OCI-LY1 (cell line): ENCODE measurements at regions not wholly inside any gene's neighbourhood (a gene's known extent, or its start where the extent isn't known, plus 50 kb on each side); places are given as distances from the start of the nearest gene placed in this dataset.

Experiments
- H2AFZ ChIP-seq: fragments of 200-600 bp; sonication (generic), shearing (Covaris generic); 2 replicates; pipeline ENCODE4 v1.6.0; 2014; ENCODE audit warnings: antibody characterized with exemption, mild to moderate bottlenecking, low read length
- H3F3A ChIP-seq: fragments of 200-600 bp; sonication (generic), shearing (Covaris generic); 2 replicates; pipeline ENCODE4 v1.6.0; 2014; ENCODE audit warnings: mild to moderate bottlenecking, antibody characterized with exemption, low read length, moderate library complexity; ENCODE audit not compliant: insufficient read depth
- H3K27ac ChIP-seq: fragments of 200-600 bp; sonication (generic); 2 replicates; pipeline ENCODE4 v1.5.1; 2014; ENCODE audit warnings: low read length, mixed run types, mild to moderate bottlenecking, low read depth; ENCODE audit not compliant: poor library complexity, severe bottlenecking
- H3K27me3 ChIP-seq: fragments of 200-600 bp; sonication (generic); 2 replicates; pipeline ENCODE4 v1.6.0; 2014; ENCODE audit warnings: antibody characterized with exemption, mild to moderate bottlenecking, low read length, moderate library complexity; ENCODE audit not compliant: insufficient read depth
- H3K36me3 ChIP-seq: fragments of 200-600 bp; sonication (generic); 2 replicates; pipeline ENCODE4 v1.6.1; 2014; ENCODE audit warnings: mild to moderate bottlenecking, antibody characterized with exemption, low read length, moderate library complexity, mixed read lengths; ENCODE audit not compliant: insufficient read depth
- H3K4me1 ChIP-seq: fragments of 200-600 bp; sonication (generic); 2 replicates; pipeline ENCODE4 v1.5.1; 2014; ENCODE audit warnings: mild to moderate bottlenecking, low read length, moderate library complexity; ENCODE audit not compliant: insufficient read depth, severe bottlenecking
- H3K4me2 ChIP-seq: fragments of 200-600 bp; sonication (generic), shearing (Covaris generic); 2 replicates; pipeline ENCODE4 v1.6.1; 2014; ENCODE audit warnings: low read length
- H3K4me3 ChIP-seq: fragments of 200-600 bp; sonication (generic); 2 replicates; pipeline ENCODE4 v1.5.1; 2014; ENCODE audit warnings: low read length, low read depth, mild to moderate bottlenecking, mixed read lengths; ENCODE audit not compliant: poor library complexity, severe bottlenecking
- H3K79me2 ChIP-seq: fragments of 200-600 bp; shearing (Covaris generic); 2 replicates; pipeline ENCODE4 v1.6.1; 2016; ENCODE audit warnings: mixed run types, low read length, mixed read lengths; ENCODE audit not compliant: insufficient read depth
- H3K9ac ChIP-seq: fragments of 200-600 bp; sonication (generic), shearing (Covaris generic); 2 replicates; pipeline ENCODE4 v1.6.1; 2014; ENCODE audit warnings: mild to moderate bottlenecking, low read length, mixed read lengths
- H3K9me2 ChIP-seq: fragments of 200-600 bp; sonication (generic), shearing (Covaris generic); 2 replicates; pipeline ENCODE4 v1.6.1; 2014; ENCODE audit warnings: low read depth, mild to moderate bottlenecking, low read length, mixed read lengths
- H3K9me3 ChIP-seq: fragments of 200-600 bp; shearing (Covaris generic); 2 replicates; pipeline ENCODE4 v1.6.1; 2014; ENCODE audit warnings: low read length, mixed read lengths
- H4K20me1 ChIP-seq: fragments of 200-600 bp; sonication (generic), shearing (Covaris generic); 2 replicates; pipeline ENCODE4 v1.6.0; 2016; ENCODE audit warnings: mild to moderate bottlenecking, low read length; ENCODE audit not compliant: insufficient read depth
- CTCF ChIP-seq: fragments of 200-600 bp; sonication (generic), shearing (Covaris generic); IDR thresholded peaks from 2 replicates; pipeline ENCODE4 v1.5.1; 2017; ENCODE audit warnings: mild to moderate bottlenecking, antibody characterized with exemption, low read length, moderate library complexity, mixed read lengths
- EZH2 ChIP-seq: fragments of 200-600 bp; sonication (generic), shearing (Covaris generic); IDR thresholded peaks from 2 replicates; pipeline ENCODE4 v1.8.0; 2017; ENCODE audit warnings: borderline replicate concordance, mixed run types, mild to moderate bottlenecking, antibody characterized with exemption, low read length, moderate library complexity, mixed read lengths

DNA sequence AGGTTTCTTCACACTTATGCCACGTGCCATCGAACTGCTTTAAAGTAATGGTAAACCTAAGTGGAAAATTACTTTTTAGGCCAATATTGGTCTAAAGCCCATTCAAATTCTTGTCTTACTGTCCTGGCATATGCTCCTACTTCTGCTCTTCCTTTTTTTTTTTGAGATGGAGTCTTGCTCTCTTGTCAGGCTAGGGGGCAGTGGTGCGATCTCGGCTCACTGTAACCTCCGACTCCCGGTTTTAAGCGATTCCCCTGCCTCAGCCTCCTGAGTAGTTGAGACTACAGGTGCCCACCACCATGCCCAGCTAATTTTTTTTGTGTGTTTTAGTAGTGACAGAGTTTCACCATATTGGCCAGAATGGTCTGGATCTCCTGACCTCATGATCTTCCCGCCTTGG is 129.0 kb upstream of the TECRL start:
- no peaks in the 10 kb centered on the region for H3K4me1 ChIP-seq
- no peak overlapping the region for H3K9ac ChIP-seq
- H2AFZ ChIP-seq, result no peak overlapping the region
- no peaks in the 10 kb centered on the region for H3F3A ChIP-seq
- no peaks in the 10 kb centered on the region for H3K9me3 ChIP-seq
- no peaks in the 10 kb centered on the region for H3K36me3 ChIP-seq
- no peaks in the 10 kb centered on the region for H4K20me1 ChIP-seq
- H3K27me3 ChIP-seq, result no peaks in the 10 kb centered on the region
- no peaks in the 10 kb centered on the region for H3K79me2 ChIP-seq
- peak; percentile 46; the same call in 1 of the 2 replicates for TF ChIP-seq CTCF
- TF ChIP-seq EZH2, result no peak
- H3K27ac ChIP-seq, result no peak overlapping the region
- H3K4me2 ChIP-seq, result no peak overlapping the region
- no peak overlapping the region for H3K4me3 ChIP-seq
- H3K9me2 ChIP-seq, result no peaks in the 10 kb centered on the region

DNA sequence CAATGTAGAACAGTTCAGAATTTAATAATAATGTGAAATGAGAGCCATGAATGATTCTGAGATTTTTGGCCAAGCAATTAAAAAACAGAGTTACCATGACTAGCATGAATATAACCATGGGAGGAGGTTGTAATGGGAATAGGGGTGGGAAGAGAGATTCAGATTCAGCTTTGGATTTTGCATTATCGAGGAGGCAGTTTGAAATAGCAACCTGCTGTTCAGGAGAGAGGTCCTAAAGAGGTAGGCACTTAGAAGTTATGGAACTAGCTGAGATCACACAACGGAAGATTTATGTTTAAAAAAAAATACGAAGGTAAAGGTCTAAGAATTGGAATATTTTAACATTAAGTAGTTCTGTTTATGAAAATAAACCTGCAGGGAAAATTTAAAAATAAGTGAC is 124.4 kb upstream of the TECRL start:
- Histone ChIP-seq H3K27me3 (no peaks in the 10 kb centered on the region), H3K9ac (no peak overlapping the region), H3K4me1 (no peaks in the 10 kb centered on the region), H4K20me1 (no peaks in the 10 kb centered on the region), H3K79me2 (no peaks in the 10 kb centered on the region), H3K9me3 (no peaks in the 10 kb centered on the region), H3K27ac (no peak overlapping the region), H3K4me3 (no peak overlapping the region), H3K9me2 (no peaks in the 10 kb centered on the region), H3K36me3 (no peaks in the 10 kb centered on the region), H2AFZ (no peak overlapping the region), H3K4me2 (no peak overlapping the region), H3F3A (no peaks in the 10 kb centered on the region)
- no peak for TF ChIP-seq EZH2
- no peak for TF ChIP-seq CTCF

- no peaks in the 10 kb centered on the region for H3K27me3 ChIP-seq
- H3K4me2 ChIP-seq, result no peak overlapping the region
- no peaks in the 10 kb centered on the region for H3F3A ChIP-seq
- no peak overlapping the region for H3K4me3 ChIP-seq
- no peaks in the 10 kb centered on the region for H3K9me3 ChIP-seq
- no peak overlapping the region for H2AFZ ChIP-seq
- H3K9ac ChIP-seq, result no peak overlapping the region
- H3K4me1 ChIP-seq, result no peaks in the 10 kb centered on the region
- TF ChIP-seq EZH2, result no peak
- no peak overlapping the region for H3K27ac ChIP-seq
- H3K36me3 ChIP-seq, result no peaks in the 10 kb centered on the region
- H3K79me2 ChIP-seq, result no peaks in the 10 kb centered on the region
- no peaks in the 10 kb centered on the region for H3K9me2 ChIP-seq
- no peaks in the 10 kb centered on the region for H4K20me1 ChIP-seq
Observed at GRCh38 chr4:64533159-64533558, 123.9 kb upstream of the TECRL start.

DNA sequence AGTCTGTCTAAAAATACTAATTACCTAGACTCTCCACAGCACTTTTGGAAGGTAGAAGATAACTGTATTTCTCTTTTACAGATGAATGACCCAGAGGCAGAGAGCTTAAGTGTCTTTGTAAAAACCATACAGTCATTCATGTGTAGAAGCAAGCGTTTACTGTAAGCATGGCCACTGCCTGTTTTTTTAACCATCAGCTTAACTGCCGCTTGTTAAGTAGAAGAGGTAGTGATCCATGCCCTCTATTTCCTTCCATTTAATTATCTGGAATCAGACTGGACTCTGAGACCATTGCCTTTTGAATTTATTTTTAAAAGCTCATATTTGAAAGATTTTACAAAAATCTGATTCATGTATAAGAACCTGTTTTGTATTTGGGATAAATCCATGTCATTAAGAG is 111.2 kb upstream of the TECRL start:
- Histone ChIP-seq H3K27ac (no peak overlapping the region), H2AFZ (no peak overlapping the region), H3K4me1 (no peaks in the 10 kb centered on the region), H3F3A (no peaks in the 10 kb centered on the region), H3K9me3 (no peaks in the 10 kb centered on the region), H3K9ac (no peak overlapping the region), H3K36me3 (no peaks in the 10 kb centered on the region), H3K4me3 (no peak overlapping the region), H3K9me2 (no peaks in the 10 kb centered on the region), H3K79me2 (no peaks in the 10 kb centered on the region), H4K20me1 (no peaks in the 10 kb centered on the region), H3K4me2 (no peak overlapping the region), H3K27me3 (no peaks in the 10 kb centered on the region)
- no peak for TF ChIP-seq CTCF
